ENCODE measurements at regions not wholly inside any gene's neighbourhood (a gene's known extent, or its start where the extent isn't known, plus 50 kb on each side); places are given as distances from the start of the nearest gene placed in this dataset.
"Not testable (repeated sequence)": the region's sequence is repeated elsewhere in the genome, so short reads cannot be mapped to it uniquely, and the experiment has no call there.

DNA sequence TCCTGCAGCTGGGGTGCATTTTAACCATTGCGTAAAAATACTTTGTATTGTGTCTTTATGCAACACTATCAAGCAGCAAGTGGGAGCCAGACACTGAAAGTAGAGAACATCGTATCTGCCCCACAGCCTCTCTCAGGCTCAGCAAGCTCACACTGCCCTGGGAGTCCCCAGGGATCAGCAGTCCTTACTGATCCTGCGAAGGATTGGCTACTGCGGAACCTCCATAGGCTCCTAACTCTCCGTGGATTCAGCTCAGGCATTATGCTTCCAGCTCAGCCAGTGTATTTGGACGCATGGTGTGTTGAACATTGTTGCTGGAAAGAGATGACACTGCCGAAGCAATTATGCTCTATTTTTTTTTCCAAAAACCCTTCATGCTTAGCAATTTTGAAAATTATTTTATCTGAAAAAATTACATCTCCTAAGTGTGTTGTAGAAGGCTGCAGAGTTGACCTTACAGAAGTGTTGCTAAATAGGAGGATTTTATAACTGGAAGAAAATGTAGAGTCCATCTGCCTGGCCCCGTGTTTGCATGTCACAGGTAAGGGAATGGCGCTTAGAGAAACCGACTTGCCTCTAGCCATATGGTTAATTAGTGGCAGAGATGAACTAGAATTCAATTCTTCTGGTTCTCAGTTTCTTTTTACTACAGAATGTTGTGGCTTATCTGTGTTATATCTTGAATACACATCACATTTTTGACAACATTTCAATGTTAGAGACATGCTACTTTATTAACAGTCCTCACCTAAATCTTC, 276.4 kb upstream of the COBL start:
- no peak for DNase-seq

DNA sequence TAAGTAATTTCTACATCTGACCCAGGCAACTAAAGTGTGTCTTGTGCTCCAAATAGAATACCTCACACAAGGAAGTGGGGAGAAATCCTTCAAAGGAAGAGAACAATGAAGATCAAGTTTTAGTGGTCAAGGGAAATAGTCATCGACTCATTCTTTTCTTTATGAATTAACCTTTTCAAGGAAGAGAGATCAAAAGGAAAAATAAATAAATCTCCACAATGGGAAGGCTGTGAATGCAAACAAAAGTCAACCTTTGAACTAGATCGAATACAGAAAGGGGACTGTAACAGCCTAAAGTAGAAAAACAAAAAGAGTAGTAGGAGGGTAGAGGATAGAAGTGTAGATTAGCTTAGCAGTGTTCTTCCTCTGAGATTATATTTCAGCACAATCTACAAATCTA, 274.6 kb upstream of the COBL start:
- no peak for DNase-seq

GRCh38 chr7:51590746-51591145, 274.1 kb upstream of the COBL start:
- no peak for DNase-seq

- no peak for DNase-seq
Measured at GRCh38 chr7:51589111-51589510, 272.5 kb upstream of the COBL start.

GRCh38 chr7:51587604-51588003, 271.0 kb upstream of the COBL start:
- DNase-seq, result no peak

DNA sequence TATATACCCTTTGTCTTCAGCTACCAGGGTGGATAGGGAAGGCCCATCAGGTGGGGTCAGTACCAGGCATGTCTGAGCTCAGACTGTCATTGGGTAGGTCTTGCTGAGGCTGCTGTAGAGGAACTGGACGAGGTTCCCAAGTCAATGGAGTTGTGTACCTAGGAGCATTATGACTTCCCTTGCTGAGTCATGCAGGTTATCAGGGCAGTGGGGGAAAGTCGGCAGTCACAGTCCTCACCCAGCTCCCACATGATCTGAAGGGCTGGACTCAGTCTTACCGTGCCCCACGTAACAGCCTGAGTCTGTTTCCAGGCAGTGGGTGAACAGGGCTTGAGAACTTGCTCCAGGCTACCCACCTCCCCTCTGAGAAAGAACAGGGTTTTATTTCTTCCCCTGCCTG, 260.8 kb upstream of the COBL start:
- DNase-seq, result no peak

GRCh38 chr7:51569581-51569980, 253.0 kb upstream of the COBL start:
- no peak for DNase-seq

GRCh38 chr7:51569176-51569575, 252.6 kb upstream of the COBL start:
- no peak for DNase-seq

GRCh38 chr7:51551070-51551469, 234.5 kb upstream of the COBL start:
- no peak for DNase-seq

DNA sequence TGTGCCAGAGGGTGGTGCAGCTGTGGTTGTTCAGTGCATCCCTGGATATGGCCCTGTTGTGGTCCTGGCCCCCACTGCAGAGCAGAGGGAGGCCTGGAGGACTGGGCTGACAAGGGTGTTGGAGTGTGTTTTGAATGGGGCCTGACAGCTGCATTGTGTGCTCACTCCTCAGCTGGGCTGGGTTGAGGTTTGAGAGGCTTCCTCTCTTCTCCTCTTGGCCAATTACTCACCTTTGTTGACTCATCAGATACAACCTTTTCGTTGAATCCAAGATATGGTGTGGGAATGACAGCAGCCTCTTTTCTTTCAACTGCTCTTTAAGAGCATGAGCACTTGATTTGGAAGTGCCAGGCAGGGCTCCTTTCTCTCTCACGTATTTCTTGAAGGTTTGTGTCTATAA, 228.5 kb upstream of the COBL start:
- no peak for DNase-seq

GRCh38 chr7:51543801-51544553, 227.4 kb upstream of the COBL start:
- DNase-seq, result no peak

GRCh38 chr7:51540906-51541305, 224.3 kb upstream of the COBL start:
- not testable (repeated sequence) for DNase-seq

DNA sequence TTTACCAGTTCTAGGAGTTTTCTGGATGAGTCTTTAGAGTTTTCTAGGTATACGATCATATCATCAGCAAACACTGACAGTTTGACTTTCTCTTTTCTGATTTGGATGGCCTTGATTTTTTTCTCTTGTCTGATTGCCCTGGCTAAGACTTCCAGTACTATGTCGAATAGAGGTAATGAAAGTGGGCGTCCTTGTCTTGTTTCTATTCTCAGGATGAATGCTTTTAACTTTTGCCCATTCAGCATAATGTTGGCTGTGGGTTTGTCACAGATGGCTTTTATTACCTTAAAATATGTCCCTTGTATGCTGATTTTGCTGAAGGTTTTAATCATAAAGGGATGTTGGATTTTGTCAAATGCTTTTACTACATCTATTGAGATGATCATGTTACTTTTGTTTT, 223.2 kb upstream of the COBL start:
- no peak for DNase-seq

DNA sequence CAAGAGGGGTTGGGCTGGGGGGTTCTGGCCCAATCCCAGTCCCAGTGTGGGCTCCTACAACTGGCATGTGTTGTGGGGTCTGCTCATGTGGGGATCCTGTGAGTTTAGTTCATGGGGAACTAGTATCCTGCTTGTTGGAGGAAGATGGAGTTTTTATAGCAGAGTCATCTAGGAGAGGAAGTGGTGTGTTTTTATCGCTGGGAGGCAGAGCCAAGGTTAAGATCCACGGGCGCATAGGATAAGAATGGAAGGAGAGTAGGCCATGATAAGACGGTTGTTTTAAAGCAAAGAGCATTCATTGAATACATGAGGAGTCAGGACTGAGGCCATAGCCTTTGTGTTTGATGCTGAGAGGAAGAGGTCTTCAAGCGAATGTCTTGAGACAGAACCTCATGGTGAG, 211.6 kb upstream of the COBL start:
- no peak for DNase-seq

DNA sequence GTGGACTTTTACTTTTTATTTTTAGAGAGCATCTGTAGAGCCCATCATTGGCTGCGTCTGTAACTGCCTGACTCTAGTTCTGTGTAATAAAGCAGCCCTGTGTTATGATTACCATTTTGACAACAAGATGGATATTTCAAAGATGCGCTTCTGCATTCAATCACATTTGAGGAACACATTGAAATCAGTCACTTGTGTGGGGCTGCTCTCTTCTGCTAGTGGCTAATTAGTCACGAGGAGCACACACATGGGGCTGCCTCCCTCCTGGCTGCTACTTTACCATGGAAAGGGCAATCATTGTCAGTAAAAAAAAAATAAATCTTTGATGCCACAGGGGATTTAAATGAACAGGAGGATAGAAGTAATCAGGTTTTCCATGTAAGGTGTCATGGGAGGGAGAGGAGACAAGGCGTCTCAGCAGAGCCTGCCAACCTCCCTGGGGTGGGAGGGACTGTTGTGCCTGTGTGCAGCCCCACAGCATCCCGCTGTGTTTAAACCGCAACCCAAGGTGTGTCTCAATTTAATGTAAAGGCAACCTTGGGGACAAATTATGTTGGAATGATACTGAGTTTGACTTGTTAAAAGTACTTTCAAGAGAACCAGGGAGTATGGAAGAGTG, 205.2 kb upstream of the COBL start:
- no peak for DNase-seq

- DNase-seq, result no peak
Measured at GRCh38 chr7:51521054-51521453, 204.4 kb upstream of the COBL start.

- no peak for DNase-seq
Measured at GRCh38 chr7:51518646-51519045, 202.0 kb upstream of the COBL start.

DNA sequence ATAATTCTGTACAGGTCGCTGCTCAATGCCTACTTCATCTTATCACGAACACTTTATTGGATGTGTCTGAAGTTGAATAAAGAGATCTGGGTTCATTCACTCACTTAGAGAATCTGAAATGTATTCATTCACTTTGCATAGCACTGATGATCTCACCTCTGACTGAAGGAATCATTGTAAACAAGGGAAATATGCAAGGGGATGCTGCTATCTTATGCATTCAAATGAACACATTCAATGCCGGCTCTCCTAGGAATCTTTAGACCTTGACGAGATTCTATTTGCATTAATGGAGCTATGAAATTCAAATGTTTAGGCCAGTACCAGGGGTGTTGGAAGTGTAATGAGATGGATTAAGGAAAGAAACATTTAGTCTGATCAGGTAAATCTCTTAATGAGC, 200.6 kb upstream of the COBL start:
- no peak for DNase-seq

GRCh38 chr7:51501620-51502019, 185.0 kb upstream of the COBL start:
- no peak for DNase-seq

- DNase-seq, result no peak
Measured at GRCh38 chr7:51482976-51483375, 166.4 kb upstream of the COBL start.

DNA sequence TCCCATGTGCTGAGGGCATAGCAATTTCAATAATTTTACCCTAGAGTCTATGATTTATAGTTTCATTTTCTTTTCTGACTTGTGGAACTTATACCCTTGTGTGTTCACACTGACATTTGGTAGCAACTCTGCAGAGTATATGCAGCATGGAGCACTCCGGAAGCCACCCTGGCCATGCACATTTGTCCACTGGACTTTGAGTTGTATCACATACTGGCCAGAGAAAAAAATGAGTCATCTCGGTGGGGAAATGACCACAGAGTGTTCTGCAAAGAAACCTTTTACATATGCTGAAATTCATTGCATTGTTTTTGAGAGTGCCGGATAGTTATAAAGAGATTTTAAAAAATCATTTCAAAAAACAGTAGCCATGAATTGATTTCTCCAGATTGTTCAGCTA, 164.8 kb upstream of the COBL start:
- no peak for DNase-seq

DNA sequence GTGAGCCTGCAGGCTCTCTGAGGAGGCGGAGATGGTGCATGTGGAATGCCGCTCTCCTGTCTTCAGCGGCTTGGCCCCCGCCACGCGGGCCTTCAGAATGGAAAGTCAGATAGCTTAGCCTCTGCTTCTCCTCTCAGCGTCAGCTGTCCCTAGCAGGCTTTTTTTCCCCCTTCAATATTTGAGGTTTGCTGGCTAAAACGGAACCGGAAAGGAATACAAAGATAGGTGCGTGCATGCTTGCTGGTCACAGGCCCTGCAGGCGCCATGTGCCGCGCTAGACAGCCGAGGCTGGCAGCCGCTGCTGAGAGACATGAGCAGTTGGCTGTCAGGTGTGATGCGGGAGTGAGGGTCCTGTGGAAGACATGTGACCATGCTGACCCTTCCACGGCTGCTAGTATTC, 161.2 kb upstream of the COBL start:
- DNase-seq, result no peak

- no peak for DNase-seq
Measured at GRCh38 chr7:51477323-51477722, 160.7 kb upstream of the COBL start.

DNA sequence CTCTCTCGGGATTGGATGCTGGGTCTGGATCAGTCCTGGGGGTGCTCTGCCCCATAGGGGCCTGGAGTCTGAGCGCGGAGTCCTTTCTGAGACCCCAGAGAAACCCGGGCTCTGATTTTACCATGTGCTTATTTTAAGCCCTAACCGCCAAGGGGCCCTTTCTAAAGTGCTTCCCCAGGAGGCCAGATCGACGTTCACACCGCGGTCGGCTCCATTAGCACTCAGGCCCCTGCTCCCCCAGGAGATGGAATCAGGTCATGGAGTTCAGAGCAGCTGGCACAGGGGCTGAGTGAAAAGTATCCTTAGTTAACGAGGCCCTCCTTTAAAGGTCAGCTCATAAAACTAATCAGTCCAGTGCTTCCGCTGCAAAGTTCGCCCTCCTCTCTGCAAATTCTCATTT, 159.4 kb upstream of the COBL start:
- no peak for DNase-seq

Measured in fibroblast of skin of right biceps (primary cell).